GM19395 (cell line): ENCODE measurements at regions not wholly inside any gene's neighbourhood (a gene's known extent, or its start where the extent isn't known, plus 50 kb on each side); places are given as distances from the start of the nearest gene placed in this dataset.
"Not testable (repeated sequence)": the region's sequence is repeated elsewhere in the genome, so short reads cannot be mapped to it uniquely, and the experiment has no call there.

Experiments
- ATAC-seq: cut with Tn5 transposase; IDR thresholded peaks from one replicate; pipeline ENCODE4 v1.9.1; 2021; ENCODE audit warnings: mild to moderate bottlenecking, moderate library complexity; ENCODE audit not compliant: unreplicated experiment

- ATAC-seq, result not testable (repeated sequence)
Observed at GRCh38 chr1:168457296-168457695, 86.5 kb downstream of the XCL2 start.

DNA sequence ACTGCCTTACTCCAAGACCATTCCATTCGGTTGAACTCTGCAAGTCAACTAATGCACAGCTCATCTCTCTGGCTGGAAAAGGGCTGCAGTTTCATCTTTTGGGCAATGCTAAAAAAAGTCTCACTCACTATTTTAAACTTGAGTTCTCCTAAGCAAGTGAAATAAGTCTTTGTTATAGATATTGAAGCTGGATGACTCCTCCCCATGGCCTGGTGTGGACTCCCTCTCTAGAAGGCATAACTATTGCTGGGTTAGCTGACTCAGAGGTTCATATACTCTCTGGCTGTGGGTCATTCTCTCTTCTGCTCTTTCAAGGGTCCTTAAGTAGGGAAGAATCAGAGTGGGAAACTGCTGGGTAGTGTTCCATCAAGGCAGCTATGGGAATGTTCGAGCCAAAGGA lies 88.0 kb downstream of the XCL2 start:
- ATAC-seq, result no peak

DNA sequence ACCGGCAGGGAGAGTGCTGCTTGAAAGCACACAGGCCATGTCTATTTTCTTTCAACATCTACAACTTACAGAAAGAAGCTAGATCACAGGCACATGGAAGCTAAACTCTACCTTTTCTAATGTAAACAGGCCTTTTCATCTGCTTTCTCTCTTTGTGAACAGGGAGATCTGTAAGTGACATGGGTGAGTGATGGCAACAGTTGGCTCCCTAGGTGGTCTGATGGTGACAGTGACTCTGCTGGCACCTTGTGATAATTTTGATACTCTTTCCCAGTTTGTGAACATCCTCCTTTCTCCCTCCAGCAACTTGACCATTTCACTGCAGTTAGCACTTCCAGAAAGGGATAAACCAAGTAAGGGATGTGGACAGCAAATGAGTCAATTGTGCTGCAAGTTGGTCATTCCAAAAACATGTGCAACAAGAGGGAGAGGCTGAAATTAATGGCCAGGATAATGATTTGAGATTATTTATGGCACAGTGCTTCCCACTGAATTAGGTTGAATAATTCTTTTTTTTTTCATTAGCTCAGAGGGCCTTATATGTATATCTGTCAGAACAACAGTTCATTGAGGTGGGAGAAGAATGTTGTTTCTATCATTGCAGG lies 89.5 kb downstream of the XCL2 start:
- no peak for ATAC-seq

GRCh38 chr1:168453056-168453455 lies 90.7 kb downstream of the XCL2 start:
- ATAC-seq, result no peak

GRCh38 chr1:168452329-168452728 lies 91.5 kb downstream of the XCL2 start:
- no peak for ATAC-seq

DNA sequence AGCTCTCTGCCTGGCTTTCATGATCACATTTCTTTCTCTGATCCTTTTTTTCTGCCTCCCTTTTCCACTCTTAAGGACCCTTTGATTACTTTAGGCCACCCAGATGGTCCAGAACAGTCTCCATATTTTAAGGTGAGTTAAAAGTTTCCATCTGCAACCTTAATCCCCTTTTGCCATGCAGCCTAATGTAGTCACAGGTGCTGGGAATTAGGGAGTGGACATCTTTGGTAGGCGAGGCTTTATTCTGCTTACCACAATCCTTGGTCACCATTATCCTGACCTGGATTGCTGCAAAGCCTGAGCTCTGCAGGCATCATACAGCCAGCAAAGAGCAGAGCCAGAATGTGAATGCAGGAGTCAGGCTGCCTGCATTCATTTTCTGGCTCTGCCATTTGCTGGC lies 95.9 kb downstream of the XCL2 start:
- ATAC-seq, result no peak

DNA sequence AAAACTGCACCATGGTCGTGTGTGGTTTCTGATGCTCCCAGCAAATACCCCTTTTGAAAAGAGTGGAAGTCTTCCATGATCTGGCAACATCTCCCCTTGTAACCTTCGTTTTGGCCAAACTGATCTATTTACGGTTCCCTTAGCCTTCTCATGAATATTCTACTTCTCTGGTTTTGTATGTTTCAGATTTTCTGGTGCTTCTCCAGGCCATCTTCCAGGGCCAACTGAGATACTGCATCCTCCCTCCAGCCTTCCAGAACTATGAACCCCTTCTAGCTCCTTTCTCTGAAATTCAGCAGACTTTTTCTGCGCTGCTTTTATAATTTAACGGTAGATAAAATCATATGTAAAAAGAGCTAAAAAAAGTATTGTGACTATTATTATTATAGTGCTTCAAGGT lies 97.7 kb downstream of the XCL2 start:
- ATAC-seq, result no peak

GRCh38 chr1:168443899-168444298 lies 99.9 kb downstream of the XCL2 start:
- ATAC-seq, result no peak

DNA sequence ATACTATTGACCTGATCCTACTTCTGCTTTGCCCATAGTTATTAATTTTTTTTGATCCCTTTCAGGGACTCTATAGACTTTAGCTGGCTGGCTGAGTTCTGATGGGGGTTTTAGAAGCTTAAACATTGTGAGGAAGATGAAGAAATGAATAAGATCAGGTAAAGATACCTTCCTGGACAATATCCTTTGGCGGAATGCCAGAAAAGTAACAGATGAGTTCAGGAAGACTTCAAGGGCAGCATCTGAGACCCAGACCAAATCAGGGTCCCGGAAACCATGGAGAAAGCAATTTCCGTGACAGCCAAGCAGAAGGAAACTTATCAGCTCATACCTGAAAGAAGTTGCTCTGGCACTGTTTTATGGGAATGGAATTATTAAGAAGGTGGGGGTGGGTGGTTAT lies 100.4 kb downstream of the XCL2 start:
- no peak for ATAC-seq

- no peak for ATAC-seq
Observed at GRCh38 chr1:168442931-168443330, 100.9 kb downstream of the XCL2 start.

DNA sequence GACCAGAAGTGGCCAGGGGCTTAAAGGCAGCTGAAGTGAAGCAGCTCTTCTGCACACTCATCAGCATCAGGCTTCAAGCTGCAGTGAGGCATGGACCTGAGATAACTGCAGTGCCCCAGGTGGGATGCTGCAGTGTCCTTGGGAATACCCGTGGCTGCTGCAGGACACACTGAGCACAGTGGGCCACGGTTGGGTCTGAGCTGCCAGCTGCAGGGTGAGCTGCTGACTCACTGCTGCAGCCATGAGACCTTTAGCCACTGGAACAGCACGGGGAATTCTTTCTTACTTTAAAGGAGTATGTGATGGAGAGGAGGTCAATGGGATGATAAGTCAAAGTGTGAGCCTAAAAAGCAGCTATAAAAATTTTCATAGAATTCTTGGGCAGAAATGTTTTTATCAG lies 102.1 kb downstream of the XCL2 start:
- no peak for ATAC-seq

DNA sequence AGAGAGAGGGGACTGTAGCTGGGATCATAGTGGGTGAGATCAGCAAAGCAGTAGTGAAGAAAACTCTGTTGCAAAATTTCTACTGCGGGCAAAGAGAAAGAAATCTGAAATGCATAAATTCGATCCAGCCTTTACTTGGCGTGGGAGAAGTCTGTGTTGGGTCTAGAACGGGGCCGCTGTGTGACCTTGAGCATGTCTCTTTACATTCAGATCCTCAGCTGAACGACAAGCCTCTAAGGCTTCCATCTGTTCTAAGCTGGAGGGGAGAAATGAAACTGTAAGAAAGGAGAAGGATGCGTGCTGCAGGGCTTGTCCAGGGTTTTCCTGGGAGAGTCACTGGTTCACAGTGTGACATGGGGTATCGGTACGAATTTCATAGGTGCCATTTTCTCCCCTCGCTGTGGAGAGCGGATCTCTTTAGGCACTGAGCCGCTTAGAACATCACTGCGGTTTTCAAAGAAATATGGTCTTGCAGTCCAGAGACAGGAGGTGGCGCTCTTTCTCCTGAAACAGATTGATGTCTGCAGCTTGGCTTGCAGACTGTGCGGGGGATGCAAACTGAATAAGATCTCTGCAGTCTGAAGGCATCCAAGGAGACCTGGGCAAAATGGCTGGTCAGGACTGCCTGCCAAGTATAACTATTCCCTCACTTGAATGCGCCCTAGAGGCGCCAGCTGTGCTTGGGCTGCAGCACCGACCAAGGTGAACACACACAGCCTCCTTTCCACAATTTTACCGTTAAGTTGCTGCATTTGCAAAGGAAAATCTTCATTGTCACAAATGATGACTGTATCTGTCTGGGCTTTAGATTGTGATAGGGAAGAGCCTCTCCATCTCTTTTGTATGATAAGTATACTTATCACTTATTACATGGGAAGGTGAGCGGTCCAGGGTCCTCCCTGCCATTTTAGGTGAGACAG lies 104.1 kb downstream of the XCL2 start:
- peak; percentile 87 for ATAC-seq

DNA sequence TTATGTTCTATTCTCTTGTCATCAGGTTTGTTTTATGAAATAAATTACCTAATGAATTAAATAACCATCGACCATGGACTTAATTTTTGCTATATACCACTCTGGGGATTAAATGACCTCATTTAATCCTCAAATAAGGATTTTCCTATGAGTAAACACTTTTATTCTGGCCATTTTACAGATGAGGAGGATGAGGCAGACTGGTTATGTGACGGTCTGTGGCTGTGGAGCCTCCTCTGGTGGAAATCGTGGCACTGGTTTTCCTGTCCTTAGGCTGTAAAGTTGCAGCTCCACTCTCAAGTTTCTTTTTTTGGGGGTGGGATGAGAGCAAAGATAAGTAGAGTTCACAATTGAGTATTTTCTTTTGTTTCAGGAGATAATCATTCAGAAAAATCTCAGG lies 105.2 kb downstream of the XCL2 start:
- ATAC-seq, result no peak

- ATAC-seq, result no peak
Observed at GRCh38 chr1:168437821-168438220, 106.0 kb downstream of the XCL2 start.

GRCh38 chr1:168435439-168435838 lies 108.4 kb downstream of the XCL2 start:
- no peak for ATAC-seq

- no peak for ATAC-seq
Observed at GRCh38 chr1:168433238-168433637, 110.6 kb downstream of the XCL2 start.

DNA sequence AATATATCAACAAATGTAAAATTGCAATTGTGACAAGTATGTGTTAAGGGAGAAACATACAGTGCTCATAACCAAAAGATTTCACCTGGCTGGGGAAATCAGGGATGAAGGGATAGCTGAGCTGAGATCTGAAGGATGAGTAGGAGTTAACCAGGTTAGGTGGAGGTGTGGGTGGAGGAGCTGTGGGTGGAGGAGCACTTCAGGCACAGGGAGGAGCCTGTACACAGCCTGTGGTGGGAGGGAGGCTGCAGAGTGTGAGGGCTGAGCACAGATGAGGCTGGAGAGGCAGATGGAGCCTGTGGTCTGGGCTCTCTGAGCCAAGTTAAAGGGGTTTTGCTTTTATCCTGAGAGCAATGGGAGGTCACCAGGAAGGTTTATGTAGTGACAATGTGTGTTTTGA lies 111.9 kb downstream of the XCL2 start:
- ATAC-seq, result no peak

- ATAC-seq, result no peak
Observed at GRCh38 chr1:168430321-168430720, 113.5 kb downstream of the XCL2 start.

DNA sequence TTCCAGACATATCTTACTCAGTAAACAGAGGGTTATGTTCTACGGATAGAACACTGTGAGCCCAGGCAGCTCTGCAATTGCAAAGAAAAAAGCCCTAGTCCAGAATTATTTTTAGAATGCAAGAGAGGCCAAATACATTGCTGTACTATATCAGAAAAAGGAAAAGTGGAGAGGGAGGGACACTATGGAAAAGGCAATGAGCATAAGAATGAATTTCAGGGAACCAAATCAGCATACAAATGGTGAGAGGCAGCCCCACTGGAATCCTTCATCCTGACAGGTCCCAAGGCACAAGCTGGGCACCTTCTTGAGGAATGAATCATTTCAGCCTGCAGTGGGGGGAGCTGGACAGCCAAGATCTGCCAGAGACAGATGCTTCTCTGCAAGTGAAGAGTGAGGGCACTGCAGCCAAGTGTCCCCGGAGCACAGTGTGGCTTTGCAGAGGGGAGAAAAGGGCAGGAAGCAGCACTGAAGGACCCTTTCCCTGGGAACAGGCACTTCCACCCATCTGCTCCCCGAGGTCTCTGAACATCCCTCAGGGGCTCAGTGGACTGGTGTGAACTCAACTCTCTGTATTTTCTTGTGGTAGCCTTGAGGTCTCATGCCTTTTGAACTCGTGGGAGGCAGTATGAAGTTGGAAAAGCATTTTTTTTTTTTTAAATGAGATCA lies 115.6 kb downstream of the XCL2 start:
- ATAC-seq, result no peak

DNA sequence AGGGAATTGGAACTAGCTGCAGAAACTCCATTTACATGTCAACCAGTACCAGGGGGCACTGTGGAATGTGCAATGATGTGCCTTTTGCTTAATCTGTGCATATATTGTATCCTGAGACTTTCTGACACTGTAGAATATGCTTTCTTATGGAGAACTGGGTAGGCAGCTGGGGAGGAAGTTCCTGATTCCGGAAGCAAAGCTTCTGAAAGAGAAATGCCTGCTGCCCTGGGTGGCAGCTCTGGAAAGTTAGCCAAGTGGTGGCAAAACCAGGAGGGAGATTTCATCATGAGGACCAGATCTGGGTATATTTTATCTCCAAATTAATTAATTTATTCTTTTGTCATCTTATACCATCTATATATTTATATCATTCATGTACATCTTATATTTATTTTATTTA lies 116.7 kb downstream of the XCL2 start:
- no peak for ATAC-seq

DNA sequence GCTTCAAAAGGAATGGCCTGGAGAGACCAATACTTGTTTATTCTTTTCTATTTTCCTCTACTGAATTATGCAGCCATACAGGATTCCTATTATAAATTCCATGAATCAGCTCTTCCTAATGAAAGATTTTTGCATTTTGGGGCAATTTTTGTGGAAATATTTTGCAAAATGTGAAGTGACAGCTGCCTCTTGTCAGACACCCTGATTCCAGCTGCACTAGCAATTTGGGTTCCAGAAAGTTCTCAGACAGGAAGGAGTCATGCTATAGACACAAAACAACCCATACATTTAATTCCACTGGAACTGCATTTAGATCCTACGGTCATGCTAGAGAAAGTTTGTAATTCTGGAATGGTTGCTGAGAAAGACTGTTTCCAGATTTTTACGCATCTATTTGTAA lies 119.5 kb downstream of the XCL2 start:
- no peak for ATAC-seq
